ENCODE measurements at regions not wholly inside any gene's neighbourhood (a gene's known extent, or its start where the extent isn't known, plus 50 kb on each side); places are given as distances from the start of the nearest gene placed in this dataset.

GRCh38 chr10:57817741-57818140 is 450.0 kb downstream of the IPMK start:
- TF ChIP-seq, protein P1, sequence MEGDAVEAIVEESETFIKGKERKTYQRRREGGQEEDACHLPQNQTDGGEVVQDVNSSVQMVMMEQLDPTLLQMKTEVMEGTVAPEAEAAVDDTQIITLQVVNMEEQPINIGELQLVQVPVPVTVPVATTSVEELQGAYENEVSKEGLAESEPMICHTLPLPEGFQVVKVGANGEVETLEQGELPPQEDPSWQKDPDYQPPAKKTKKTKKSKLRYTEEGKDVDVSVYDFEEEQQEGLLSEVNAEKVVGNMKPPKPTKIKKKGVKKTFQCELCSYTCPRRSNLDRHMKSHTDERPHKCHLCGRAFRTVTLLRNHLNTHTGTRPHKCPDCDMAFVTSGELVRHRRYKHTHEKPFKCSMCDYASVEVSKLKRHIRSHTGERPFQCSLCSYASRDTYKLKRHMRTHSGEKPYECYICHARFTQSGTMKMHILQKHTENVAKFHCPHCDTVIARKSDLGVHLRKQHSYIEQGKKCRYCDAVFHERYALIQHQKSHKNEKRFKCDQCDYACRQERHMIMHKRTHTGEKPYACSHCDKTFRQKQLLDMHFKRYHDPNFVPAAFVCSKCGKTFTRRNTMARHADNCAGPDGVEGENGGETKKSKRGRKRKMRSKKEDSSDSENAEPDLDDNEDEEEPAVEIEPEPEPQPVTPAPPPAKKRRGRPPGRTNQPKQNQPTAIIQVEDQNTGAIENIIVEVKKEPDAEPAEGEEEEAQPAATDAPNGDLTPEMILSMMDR (conservative IDR thresholded peaks at IDR 0.05; ENCODE audit: low read length), result no peak
- no peak for TF ChIP-seq EZH2phosphoT487 (IDR thresholded peaks at IDR 0.05; ENCODE audit: borderline replicate concordance, low read depth, low read length)
